Loucy (cell line): ENCODE measurements at regions not wholly inside any gene's neighbourhood (a gene's known extent, or its start where the extent isn't known, plus 50 kb on each side); places are given as distances from the start of the nearest gene placed in this dataset.

Experiments used
- CTCF ChIP-seq: fragments of 200-600 bp; sonication (generic); conservative IDR thresholded peaks from 2 replicates; pipeline ENCODE4 v1.5.1; 2014; ENCODE audit warnings: mild to moderate bottlenecking, antibody characterized with exemption, low read length
- EZH2phosphoT487 ChIP-seq: fragments of 200-600 bp; IDR thresholded peaks from 2 replicates; pipeline ENCODE4 v1.6.1; 2018; ENCODE audit warnings: antibody characterized with exemption, mild to moderate bottlenecking, moderate library complexity, borderline replicate concordance

GRCh38 chrX:6679550-6679949, 144.6 kb upstream of the VCX3A start:
- no peak for TF ChIP-seq CTCF
- TF ChIP-seq EZH2phosphoT487, result no peak
